ENCODE measurements at regions not wholly inside any gene's neighbourhood (a gene's known extent, or its start where the extent isn't known, plus 50 kb on each side); places are given as distances from the start of the nearest gene placed in this dataset.

GRCh38 chr6:112827793-112828192 is 480.7 kb downstream of the RFPL4B start:
- Histone ChIP-seq H3K27me3 (no peaks in the 10 kb centered on the region), H3K4me1 (no peaks in the 10 kb centered on the region), H3K9me3 (no peaks in the 10 kb centered on the region), H3K36me3 (no peaks in the 10 kb centered on the region), H3K4me3 (no peak overlapping the region), H3K27ac (no peak overlapping the region)
- DNase-seq: peak in 2 of 3 donors; percentile 18 to 48
- TF ChIP-seq, protein P1, sequence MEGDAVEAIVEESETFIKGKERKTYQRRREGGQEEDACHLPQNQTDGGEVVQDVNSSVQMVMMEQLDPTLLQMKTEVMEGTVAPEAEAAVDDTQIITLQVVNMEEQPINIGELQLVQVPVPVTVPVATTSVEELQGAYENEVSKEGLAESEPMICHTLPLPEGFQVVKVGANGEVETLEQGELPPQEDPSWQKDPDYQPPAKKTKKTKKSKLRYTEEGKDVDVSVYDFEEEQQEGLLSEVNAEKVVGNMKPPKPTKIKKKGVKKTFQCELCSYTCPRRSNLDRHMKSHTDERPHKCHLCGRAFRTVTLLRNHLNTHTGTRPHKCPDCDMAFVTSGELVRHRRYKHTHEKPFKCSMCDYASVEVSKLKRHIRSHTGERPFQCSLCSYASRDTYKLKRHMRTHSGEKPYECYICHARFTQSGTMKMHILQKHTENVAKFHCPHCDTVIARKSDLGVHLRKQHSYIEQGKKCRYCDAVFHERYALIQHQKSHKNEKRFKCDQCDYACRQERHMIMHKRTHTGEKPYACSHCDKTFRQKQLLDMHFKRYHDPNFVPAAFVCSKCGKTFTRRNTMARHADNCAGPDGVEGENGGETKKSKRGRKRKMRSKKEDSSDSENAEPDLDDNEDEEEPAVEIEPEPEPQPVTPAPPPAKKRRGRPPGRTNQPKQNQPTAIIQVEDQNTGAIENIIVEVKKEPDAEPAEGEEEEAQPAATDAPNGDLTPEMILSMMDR (IDR thresholded peaks at IDR 0.05): no peak
- TF ChIP-seq POLR2A (IDR thresholded peaks at IDR 0.05): no peak

- no peaks in the 10 kb centered on the region for H3K9me3 ChIP-seq
- H3K4me3 ChIP-seq: no peak overlapping the region
- no peak overlapping the region for H3K27ac ChIP-seq
- no peak for TF ChIP-seq POLR2A (IDR thresholded peaks at IDR 0.05)
- TF ChIP-seq, protein P1 (IDR thresholded peaks at IDR 0.05): no peak
- no peak for DNase-seq
- H3K4me1 ChIP-seq: no peaks in the 10 kb centered on the region
- H3K36me3 ChIP-seq: no peaks in the 10 kb centered on the region
- H3K27me3 ChIP-seq: no peaks in the 10 kb centered on the region
These were observed 483.9 kb downstream of the RFPL4B start for GRCh38 chr6:112831022-112831421.

GRCh38 chr6:112833581-112834131 is 486.5 kb downstream of the RFPL4B start:
- H3K27me3 ChIP-seq: no peaks in the 10 kb centered on the region
- no peaks in the 10 kb centered on the region for H3K4me1 ChIP-seq
- H3K27ac ChIP-seq: no peak overlapping the region
- no peak overlapping the region for H3K4me3 ChIP-seq
- no peaks in the 10 kb centered on the region for H3K9me3 ChIP-seq
- DNase-seq: no peak
- TF ChIP-seq, protein P1 (IDR thresholded peaks at IDR 0.05): no peak
- TF ChIP-seq POLR2A (IDR thresholded peaks at IDR 0.05): no peak
- no peaks in the 10 kb centered on the region for H3K36me3 ChIP-seq

- TF ChIP-seq, protein P1 (IDR thresholded peaks at IDR 0.05): no peak
- no peak for TF ChIP-seq POLR2A (IDR thresholded peaks at IDR 0.05)
- Histone ChIP-seq H3K36me3 (no peaks in the 10 kb centered on the region), H3K4me3 (no peak overlapping the region), H3K27ac (no peak overlapping the region), H3K4me1 (no peaks in the 10 kb centered on the region), H3K27me3 (no peaks in the 10 kb centered on the region), H3K9me3 (no peaks in the 10 kb centered on the region)
- DNase-seq: no peak
These were observed 487.9 kb downstream of the RFPL4B start for GRCh38 chr6:112835078-112835477.

GRCh38 chr6:112839525-112839961 is 492.4 kb downstream of the RFPL4B start:
- DNase-seq: no peak
- Histone ChIP-seq H3K4me1 (no peaks in the 10 kb centered on the region), H3K36me3 (no peaks in the 10 kb centered on the region), H3K4me3 (no peak overlapping the region), H3K27ac (no peak overlapping the region), H3K27me3 (no peaks in the 10 kb centered on the region), H3K9me3 (no peaks in the 10 kb centered on the region)
- no peak for TF ChIP-seq POLR2A (IDR thresholded peaks at IDR 0.05)
- TF ChIP-seq, protein P1 (IDR thresholded peaks at IDR 0.05): no peak
